Activated CD4-positive, CD25-positive, alpha-beta regulatory T cell (primary cell): ENCODE measurements at regions not wholly inside any gene's neighbourhood (a gene's known extent, or its start where the extent isn't known, plus 50 kb on each side); places are given as distances from the start of the nearest gene placed in this dataset.
"Not testable (repeated sequence)": the region's sequence is repeated elsewhere in the genome, so short reads cannot be mapped to it uniquely, and the experiment has no call there.

Source experiments
- DNase-seq, 4 experiments: peaks; one replicate each; lab custom pipeline; 2025; lab: John Stamatoyannopoulos, UW

DNA sequence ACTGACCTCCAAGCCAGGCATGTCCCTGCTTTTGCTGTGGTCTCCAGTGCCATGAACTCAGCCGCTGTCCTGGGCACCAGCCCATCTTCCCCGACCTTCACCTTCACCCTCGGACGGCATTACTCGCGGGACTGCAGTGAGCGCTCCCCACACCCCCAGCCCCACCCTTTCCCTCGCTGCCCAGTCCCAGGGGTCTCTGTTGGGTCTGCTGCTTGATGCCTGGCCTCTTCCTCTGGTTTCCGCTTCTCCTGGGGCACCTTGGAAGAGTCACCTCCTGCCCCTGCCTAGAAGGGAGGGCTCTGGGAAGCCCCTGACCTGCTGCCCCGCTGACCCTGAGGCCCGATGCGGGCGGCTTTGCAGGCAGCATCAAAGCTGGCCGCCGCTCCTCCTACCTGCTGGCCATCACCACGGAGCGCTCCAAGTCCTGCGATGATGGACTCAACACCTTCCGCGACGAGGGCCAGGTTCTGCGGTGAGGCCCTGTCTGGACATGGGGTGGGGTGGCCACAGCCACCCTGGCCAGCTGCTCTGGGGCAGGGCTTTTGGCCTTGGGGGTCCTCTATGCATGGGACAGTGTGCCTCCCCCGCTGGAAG lies 102.3 kb downstream of the ZNF267 start:
- not testable (repeated sequence) for DNase-seq

DNA sequence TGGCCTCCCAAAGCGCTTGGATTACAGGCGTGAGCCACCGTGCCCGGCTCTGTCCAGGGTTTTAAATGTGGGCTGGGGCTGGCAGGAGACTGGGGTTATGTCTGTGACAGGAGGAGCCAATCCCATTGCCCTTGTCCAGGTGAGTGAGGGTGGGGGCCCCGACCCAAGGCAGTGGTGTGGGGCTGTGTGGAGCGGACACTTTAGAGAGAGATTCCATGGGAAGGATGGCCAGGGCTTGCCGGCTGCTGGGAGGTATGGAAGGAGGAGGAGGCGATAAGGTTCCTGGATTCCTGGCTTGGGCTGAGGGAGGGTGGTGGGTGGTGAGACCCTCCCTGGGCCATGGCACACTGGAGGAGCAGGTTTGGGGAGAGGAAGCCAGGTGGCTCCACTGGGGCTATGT lies 104.9 kb downstream of the ZNF267 start:
- DNase-seq = not testable (repeated sequence)

GRCh38 chr16:31981739-31982138 lies 108.1 kb downstream of the ZNF267 start:
- DNase-seq = not testable (repeated sequence)

GRCh38 chr16:31982986-31983385 lies 109.4 kb downstream of the ZNF267 start:
- DNase-seq = not testable (repeated sequence)

GRCh38 chr16:31983666-31984065 lies 110.1 kb downstream of the ZNF267 start:
- not testable (repeated sequence) for DNase-seq

DNA sequence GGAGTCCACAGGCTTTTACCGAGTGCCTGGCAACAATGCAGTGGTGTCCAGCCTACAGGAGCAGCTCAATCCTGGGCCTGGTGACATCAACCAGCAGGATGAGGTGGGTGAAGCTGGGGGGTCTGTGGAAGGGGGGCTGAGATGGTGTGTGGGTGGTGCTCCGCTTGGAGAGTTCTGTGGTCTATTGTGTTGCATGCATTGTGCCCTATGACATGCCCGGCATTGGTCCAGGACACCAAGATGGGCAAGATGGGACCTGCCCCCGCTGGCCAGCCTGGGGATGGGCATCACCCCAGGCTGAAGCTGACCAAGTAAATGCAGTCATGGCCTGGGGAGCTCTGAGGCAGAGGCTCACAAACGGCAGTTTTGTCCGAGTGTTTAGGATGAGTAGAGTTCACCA lies 113.3 kb downstream of the ZNF267 start:
- DNase-seq = not testable (repeated sequence)

- DNase-seq = not testable (repeated sequence)
Measured at GRCh38 chr16:31988595-31989581, 115.3 kb downstream of the ZNF267 start.

DNA sequence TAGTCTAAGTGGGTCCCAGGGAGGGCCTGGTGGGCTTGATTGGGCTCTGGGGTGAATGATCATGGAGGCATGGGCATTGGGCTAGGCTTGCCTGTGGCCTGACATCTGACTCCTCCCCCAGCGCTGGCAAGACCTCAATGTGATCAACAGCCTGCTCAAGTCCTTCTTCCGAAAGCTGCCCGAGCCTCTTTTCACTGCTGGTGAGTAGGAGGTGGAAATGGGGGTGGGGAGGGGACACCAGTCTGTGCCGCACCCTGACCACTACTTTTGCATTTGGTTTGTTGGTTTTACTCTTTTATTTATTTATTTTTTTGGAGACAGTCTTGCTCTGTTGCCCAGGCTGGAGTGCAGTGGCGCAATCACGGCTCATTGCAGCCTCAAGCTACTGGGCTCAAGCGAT lies 116.7 kb downstream of the ZNF267 start:
- not testable (repeated sequence) for DNase-seq

- DNase-seq = not testable (repeated sequence)
Measured at GRCh38 chr16:31990980-31991379, 117.4 kb downstream of the ZNF267 start.

DNA sequence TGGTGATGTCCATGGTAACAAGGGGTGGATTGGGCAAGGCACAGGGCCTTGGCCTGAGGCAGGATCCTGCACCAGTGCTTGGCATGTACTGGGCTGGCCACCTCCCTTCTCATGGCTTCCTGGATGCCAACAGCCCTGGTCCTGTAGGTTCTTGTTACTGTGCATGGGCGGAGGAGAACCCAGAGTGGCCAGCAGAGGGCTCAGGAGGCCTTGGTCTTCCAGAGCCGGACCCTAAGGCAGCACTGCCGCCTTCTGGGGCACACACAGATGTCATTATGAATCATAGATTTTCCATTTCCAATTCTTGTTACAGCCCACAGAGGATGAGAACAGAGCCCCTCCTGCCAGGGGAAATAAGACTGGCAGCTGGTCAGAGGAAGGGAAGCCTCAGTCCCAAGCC lies 122.7 kb downstream of the ZNF267 start:
- not testable (repeated sequence) for DNase-seq

GRCh38 chr16:32002496-32002895 lies 128.9 kb downstream of the ZNF267 start:
- DNase-seq = not testable (repeated sequence)

DNA sequence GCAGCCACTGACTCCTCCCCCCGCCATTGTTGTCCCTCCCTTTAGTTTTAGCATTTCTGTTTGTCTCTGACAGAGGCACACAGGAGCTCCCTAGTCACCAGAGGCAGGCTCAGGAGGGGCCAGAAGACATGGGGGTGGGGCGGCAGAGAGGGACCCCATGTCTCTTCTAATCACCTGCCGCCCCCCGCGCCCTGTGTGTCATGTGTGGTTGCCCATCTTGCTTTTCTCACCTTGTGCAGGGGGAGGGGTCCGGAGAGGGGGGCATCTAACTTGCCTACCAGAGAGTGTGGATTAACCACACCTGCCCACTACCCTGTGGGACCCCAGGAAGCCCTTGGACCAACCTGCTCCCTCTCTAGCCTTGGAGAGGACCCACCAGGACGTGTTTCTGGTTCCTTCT lies 130.2 kb downstream of the ZNF267 start:
- not testable (repeated sequence) for DNase-seq

- DNase-seq = not testable (repeated sequence)
Measured at GRCh38 chr16:32038783-32039496, 165.3 kb downstream of the ZNF267 start.

- not testable (repeated sequence) for DNase-seq
Measured at GRCh38 chr16:32039919-32040318, 166.3 kb downstream of the ZNF267 start.

DNA sequence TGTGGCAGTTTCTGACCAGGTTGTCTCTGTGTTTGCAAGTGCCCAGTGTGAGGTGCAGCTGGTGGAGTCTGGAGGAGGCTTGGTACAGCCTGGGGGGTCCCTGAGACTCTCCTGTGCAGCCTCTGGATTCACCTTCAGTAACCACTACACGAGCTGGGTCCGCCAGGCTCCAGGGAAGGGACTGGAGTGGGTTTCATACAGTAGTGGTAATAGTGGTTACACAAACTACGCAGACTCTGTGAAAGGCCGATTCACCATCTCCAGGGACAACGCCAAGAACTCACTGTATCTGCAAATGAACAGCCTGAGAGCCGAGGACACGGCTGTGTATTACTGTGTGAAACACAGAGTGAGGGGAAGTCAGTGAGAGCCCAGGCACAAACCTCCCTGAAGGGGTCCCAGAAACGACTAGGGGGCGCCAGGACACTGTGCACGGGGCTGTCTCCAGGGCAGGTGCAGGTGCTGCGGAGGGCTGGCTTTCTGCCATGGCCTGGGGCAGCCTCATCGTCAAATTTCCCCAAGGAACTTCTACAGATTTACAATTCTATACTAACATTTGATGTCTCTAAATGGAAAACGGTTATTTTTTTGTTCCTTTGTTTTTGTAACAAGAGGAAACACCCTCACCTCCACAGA lies 187.0 kb upstream of the TP53TG3D start:
- DNase-seq = not testable (repeated sequence)

- not testable (repeated sequence) for DNase-seq
Measured at GRCh38 chr16:32071586-32071985, 181.5 kb upstream of the TP53TG3D start.

- DNase-seq = not testable (repeated sequence)
Measured at GRCh38 chr16:32083891-32084290, 169.2 kb upstream of the TP53TG3D start.

GRCh38 chr16:32084656-32085401 lies 168.3 kb upstream of the TP53TG3D start:
- not testable (repeated sequence) for DNase-seq

GRCh38 chr16:32085438-32086141 lies 167.5 kb upstream of the TP53TG3D start:
- peak in 1 of 4 experiments; percentile 24 for DNase-seq

GRCh38 chr16:32115562-32115961 lies 137.5 kb upstream of the TP53TG3D start:
- DNase-seq = not testable (repeated sequence)
